Thyroid gland (tissue), 4 donors: ENCODE measurements at regions not wholly inside any gene's neighbourhood (a gene's known extent, or its start where the extent isn't known, plus 50 kb on each side); places are given as distances from the start of the nearest gene placed in this dataset.

ENCODE experiments used
- DNase-seq, 2 donors: peaks; one replicate each; pipeline ENCODE4 v3.0.0-alpha.2; 2019
- H3K27ac ChIP-seq, 3 donors: fragments of 200-600 bp; sonication (generic); 1 replicate in 2 of 3; 2 replicates in 1 of 3; pipeline ENCODE4 v1.5.1; 2016 to 2019; ENCODE audit warnings: mild to moderate bottlenecking in 1 of 3, moderate library complexity in 1 of 3
- H3K27me3 ChIP-seq: fragments of 200-600 bp; sonication (generic); one replicate; pipeline ENCODE4 v1.5.1; 2019
- H3K36me3 ChIP-seq, 2 donors: fragments of 200-600 bp; sonication (generic); one replicate each; pipeline ENCODE4 v1.5.1; 2016 to 2019
- H3K4me1 ChIP-seq, 2 donors: fragments of 200-600 bp; sonication (generic); one replicate each; pipeline ENCODE4 v1.5.1; 2017 to 2019
- H3K4me3 ChIP-seq, 3 donors: fragments of 200-600 bp; sonication (generic); replicated peaks in 1 of 3; 1 replicate in 2 of 3; 2 replicates in 1 of 3; pipeline ENCODE4 v1.5.1; 2016; ENCODE audit warnings: mild to moderate bottlenecking in 1 of 3
- H3K9me3 ChIP-seq: fragments of 200-600 bp; sonication (generic); one replicate; pipeline ENCODE4 v1.5.1; 2017
- POLR2A ChIP-seq, 2 donors: fragments of 450-650 bp; IDR thresholded peaks; one replicate each; pipeline ENCODE4 v1.6.1; 2017; ENCODE audit warnings: antibody characterized with exemption in 2 of 2, mild to moderate bottlenecking in 2 of 2, moderate library complexity in 1 of 2
- WGBS, 2 donors: methylation state at CpG; one replicate each; pipeline ENCODE4 v1.1.5; 2017; 5-methylcytosine and 5-hydroxymethylcytosine counted together
- intact Hi-C: fragments of 100-400 bp; cut with DNase I; formaldehyde crosslinking; loops from one replicate; pipeline ENCODE4 v1.15.1; 2023
- TF ChIP-seq, protein P1 (sequence below), 6 experiments: fragments of 200-600 bp in 3 of 6; fragments of 450-650 bp in 3 of 6; sonication (generic) in 3 of 6; IDR thresholded peaks; one replicate each; pipeline ENCODE4 v1.5.1; 2016 to 2019; ENCODE audit warnings: antibody characterized with exemption in 6 of 6, mild to moderate bottlenecking in 2 of 6, inconsistent platforms in 1 of 6, moderate library complexity in 1 of 6

DNA sequence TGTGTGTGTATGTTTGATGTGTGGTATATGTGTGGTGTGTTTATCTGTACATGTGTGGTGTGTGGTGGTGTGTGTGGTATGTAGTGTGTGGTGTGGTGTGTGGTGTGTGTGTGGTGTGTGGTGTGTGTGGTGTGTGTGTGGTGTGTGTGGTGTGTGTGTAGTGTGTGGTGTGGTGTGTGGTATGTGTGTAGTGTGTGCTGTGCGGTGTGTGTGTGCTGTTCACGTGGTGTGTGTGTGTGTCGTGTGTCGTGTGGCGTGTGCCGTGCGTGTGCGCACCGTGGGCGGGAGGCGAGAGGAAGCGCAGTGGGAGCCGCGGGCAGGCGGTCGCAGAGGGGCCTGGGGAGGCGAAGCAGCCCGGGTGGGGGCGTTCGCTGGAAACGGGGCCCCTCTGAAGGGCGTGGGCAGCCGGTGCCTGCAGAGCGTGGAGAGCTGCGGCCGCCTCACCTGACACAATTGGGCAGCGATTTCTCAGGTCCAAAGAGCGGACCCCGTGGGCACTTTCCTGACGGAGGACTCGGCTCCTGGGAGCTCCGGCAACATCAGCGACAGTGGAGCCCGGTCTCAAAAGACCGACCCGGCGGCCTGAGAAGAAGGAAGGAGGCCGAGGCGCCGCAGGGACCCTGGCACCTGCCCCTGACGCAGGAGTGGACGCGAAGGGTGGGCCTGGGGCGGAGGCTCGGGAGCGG lies 741.1 kb upstream of the SALL3 start:
- intact Hi-C loops: no loop called here
- WGBS, 2 donors: 87 to 89% methylated on average over 40 to 46 of the region's 46 CpGs
- no peak for DNase-seq

DNA sequence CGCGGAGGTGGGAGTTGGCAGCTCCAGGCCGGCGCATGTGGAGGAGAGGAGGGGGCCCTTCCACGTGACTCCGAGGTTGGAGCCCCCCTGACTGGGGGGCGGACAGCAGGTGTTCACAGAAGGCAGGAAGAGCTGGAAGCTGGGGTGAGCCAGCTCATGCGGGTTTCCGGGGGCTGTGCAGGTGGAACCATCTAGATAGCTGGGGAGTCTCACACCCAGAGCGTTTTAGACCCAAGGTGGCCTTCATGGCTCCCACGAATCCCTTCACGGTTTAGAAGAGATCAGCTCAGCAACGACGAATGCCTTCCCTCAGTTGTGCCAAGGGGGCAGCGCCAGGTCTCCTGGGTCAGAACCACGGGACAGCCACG lies 740.5 kb upstream of the SALL3 start:
- DNase-seq: no peak
- no peaks in the 10 kb centered on the region for H3K4me1 ChIP-seq
- no peak overlapping the region for H3K4me3 ChIP-seq
- intact Hi-C loops: no loop called here
- H3K27me3 ChIP-seq: no peaks in the 10 kb centered on the region
- no peak for TF ChIP-seq POLR2A (IDR thresholded peaks at IDR 0.05)
- TF ChIP-seq, protein P1, sequence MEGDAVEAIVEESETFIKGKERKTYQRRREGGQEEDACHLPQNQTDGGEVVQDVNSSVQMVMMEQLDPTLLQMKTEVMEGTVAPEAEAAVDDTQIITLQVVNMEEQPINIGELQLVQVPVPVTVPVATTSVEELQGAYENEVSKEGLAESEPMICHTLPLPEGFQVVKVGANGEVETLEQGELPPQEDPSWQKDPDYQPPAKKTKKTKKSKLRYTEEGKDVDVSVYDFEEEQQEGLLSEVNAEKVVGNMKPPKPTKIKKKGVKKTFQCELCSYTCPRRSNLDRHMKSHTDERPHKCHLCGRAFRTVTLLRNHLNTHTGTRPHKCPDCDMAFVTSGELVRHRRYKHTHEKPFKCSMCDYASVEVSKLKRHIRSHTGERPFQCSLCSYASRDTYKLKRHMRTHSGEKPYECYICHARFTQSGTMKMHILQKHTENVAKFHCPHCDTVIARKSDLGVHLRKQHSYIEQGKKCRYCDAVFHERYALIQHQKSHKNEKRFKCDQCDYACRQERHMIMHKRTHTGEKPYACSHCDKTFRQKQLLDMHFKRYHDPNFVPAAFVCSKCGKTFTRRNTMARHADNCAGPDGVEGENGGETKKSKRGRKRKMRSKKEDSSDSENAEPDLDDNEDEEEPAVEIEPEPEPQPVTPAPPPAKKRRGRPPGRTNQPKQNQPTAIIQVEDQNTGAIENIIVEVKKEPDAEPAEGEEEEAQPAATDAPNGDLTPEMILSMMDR (IDR thresholded peaks at IDR 0.05): no peak
- WGBS, 2 donors: 94 to 95% methylated on average over 12 to 17 of the region's 17 CpGs
- H3K9me3 ChIP-seq: no peaks in the 10 kb centered on the region
- H3K27ac ChIP-seq: no peak overlapping the region
- no peaks in the 10 kb centered on the region for H3K36me3 ChIP-seq

More for the DNA sequence above, 741.1 kb upstream of the SALL3 start:
- Histone ChIP-seq H3K36me3 (no peaks in the 10 kb centered on the region), H3K4me1 (no peaks in the 10 kb centered on the region), H3K9me3 (no peaks in the 10 kb centered on the region), H3K27me3 (no peaks in the 10 kb centered on the region), H3K27ac (no peak overlapping the region), H3K4me3 (no peak overlapping the region)
- TF ChIP-seq, protein P1 (IDR thresholded peaks at IDR 0.05): no peak
- TF ChIP-seq POLR2A (IDR thresholded peaks at IDR 0.05): no peak

DNA sequence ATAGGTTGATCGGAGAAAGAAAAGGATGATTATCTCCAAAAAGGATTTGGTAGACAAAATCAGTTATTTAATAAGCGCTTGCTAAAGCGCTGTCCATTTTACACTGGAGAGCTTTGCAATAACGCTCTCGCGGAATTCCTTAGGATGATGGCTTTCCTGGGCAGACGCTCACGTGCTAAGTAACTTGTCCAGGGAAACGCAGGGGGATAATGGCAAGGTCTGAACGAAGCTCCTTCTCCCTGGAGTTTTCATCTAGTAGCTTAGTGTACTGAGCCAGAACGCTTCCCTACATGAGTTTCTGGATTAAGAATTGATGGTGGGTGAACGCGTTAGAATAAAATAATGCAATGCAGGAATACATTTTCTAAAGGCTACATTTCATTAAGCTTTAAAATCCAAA lies 739.5 kb upstream of the SALL3 start:
- no peak for DNase-seq
- Histone ChIP-seq H3K36me3 (no peaks in the 10 kb centered on the region), H3K27me3 (no peaks in the 10 kb centered on the region), H3K4me1 (no peaks in the 10 kb centered on the region), H3K4me3 (no peak overlapping the region), H3K9me3 (no peaks in the 10 kb centered on the region), H3K27ac (no peak overlapping the region)
- intact Hi-C loops: no loop called here
- TF ChIP-seq, protein P1 (IDR thresholded peaks at IDR 0.05): no peak
- no peak for TF ChIP-seq POLR2A (IDR thresholded peaks at IDR 0.05)
- WGBS, 2 donors: 61 to 63% methylated on average over 13 of the region's 13 CpGs

DNA sequence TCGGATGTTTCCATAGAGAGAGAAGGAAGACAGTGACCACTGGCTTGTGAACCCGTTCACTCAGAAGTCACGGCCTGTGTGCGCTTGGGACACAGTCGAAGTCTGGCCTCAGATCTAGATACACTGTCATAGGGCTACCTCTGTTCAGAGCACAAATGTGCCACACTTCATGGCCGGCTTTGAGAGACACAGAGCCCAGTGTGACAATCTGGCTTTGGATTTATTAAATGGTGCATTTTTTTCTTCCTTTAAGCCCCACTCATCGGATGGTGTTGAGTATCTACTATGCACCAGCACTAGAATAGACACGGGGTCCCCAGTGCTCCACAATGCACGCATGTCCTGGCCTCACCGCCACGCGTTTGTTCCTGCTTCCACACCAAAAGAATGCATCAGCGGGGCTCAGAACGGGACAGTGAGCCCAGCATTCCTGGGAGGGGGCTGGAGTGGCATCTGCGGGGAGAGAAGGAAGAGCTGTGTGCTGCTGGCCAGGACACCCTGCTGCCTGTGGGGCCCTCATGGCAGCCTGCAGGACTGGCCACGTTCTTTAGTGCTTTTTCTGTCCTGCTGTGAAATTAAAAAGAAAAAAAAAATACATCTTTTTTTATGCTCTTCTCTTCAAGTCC lies 738.9 kb upstream of the SALL3 start:
- H3K27me3 ChIP-seq: no peaks in the 10 kb centered on the region
- no peak for DNase-seq
- H3K27ac ChIP-seq: no peak overlapping the region
- intact Hi-C loops: no loop called here
- H3K9me3 ChIP-seq: no peaks in the 10 kb centered on the region
- WGBS, 2 donors: 46 to 58% methylated on average over 16 of the region's 16 CpGs
- no peaks in the 10 kb centered on the region for H3K36me3 ChIP-seq
- H3K4me1 ChIP-seq: no peaks in the 10 kb centered on the region
- TF ChIP-seq, protein P1 (IDR thresholded peaks at IDR 0.05): no peak
- TF ChIP-seq POLR2A (IDR thresholded peaks at IDR 0.05): no peak
- no peak overlapping the region for H3K4me3 ChIP-seq

DNA sequence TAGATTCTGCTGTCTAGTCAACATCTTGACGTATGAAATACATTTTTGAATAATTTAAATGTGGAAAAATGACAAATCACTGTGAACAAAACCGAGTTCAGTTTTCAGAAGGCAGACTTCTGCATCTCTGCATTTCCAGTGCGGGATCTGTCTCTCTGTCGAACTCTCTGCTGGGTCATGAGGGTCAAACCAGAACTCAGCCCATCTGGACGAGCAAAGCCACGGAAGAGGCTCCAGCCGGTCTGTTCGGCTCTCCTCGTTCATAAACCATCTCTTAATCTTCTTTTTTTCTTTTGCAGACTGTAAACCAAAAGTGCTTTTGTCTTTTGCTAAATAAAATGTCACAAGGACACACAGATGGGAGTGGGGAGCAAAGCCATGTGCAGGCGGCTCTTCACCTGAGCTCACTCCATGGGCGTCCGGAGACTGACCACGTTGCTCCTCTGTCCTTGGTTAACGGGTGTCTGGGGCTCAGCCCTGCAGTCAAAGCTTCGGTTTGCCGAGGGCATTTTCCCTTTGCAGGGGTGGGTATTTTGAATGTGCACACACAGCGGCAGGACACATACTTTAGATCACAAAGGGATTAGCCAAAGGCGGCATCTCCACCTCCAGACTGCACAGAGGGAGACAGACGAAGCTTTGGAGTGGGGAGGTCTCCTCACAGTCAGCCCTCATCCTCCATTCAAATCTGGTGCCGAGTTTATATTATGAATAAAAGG lies 737.9 kb upstream of the SALL3 start:
- H3K27ac ChIP-seq: no peak overlapping the region
- DNase-seq: no peak
- no peaks in the 10 kb centered on the region for H3K27me3 ChIP-seq
- 45 to 50% methylated on average over 20 of the region's 20 CpGs for WGBS, 2 donors
- H3K9me3 ChIP-seq: no peaks in the 10 kb centered on the region
- no peaks in the 10 kb centered on the region for H3K36me3 ChIP-seq
- no peak for TF ChIP-seq POLR2A (IDR thresholded peaks at IDR 0.05)
- TF ChIP-seq, protein P1 (IDR thresholded peaks at IDR 0.05): no peak
- intact Hi-C loops: no loop called here
- H3K4me1 ChIP-seq: no peaks in the 10 kb centered on the region
- no peak overlapping the region for H3K4me3 ChIP-seq
